ENCODE measurements at regions not wholly inside any gene's neighbourhood (a gene's known extent, or its start where the extent isn't known, plus 50 kb on each side); places are given as distances from the start of the nearest gene placed in this dataset.

GRCh38 chr4:151573474-151573873, 164.5 kb downstream of the FHIP1A start:
- TF ChIP-seq, protein P1, sequence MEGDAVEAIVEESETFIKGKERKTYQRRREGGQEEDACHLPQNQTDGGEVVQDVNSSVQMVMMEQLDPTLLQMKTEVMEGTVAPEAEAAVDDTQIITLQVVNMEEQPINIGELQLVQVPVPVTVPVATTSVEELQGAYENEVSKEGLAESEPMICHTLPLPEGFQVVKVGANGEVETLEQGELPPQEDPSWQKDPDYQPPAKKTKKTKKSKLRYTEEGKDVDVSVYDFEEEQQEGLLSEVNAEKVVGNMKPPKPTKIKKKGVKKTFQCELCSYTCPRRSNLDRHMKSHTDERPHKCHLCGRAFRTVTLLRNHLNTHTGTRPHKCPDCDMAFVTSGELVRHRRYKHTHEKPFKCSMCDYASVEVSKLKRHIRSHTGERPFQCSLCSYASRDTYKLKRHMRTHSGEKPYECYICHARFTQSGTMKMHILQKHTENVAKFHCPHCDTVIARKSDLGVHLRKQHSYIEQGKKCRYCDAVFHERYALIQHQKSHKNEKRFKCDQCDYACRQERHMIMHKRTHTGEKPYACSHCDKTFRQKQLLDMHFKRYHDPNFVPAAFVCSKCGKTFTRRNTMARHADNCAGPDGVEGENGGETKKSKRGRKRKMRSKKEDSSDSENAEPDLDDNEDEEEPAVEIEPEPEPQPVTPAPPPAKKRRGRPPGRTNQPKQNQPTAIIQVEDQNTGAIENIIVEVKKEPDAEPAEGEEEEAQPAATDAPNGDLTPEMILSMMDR (IDR thresholded peaks at IDR 0.05; ENCODE audit: low read depth, low read length): no peak
- no peak for TF ChIP-seq EZH2phosphoT487 (IDR thresholded peaks at IDR 0.05; ENCODE audit: low read depth)
